Peyer's patch (tissue), 4 donors: ENCODE measurements at regions not wholly inside any gene's neighbourhood (a gene's known extent, or its start where the extent isn't known, plus 50 kb on each side); places are given as distances from the start of the nearest gene placed in this dataset.
A peak's percentile ranks its signal among the peaks of the same experiment; 100 is the strongest.

ENCODE experiments used
- DNase-seq, 3 donors: peaks; one replicate each; pipeline ENCODE4 v3.0.0-alpha.2; 2017 to 2019
- H3K27ac ChIP-seq, 4 donors: fragments of 200-600 bp; sonication (generic); one replicate each; pipeline ENCODE4 v1.5.1; 2016 to 2019
- H3K27me3 ChIP-seq, 2 donors: fragments of 200-600 bp; sonication (generic); one replicate each; pipeline ENCODE4 v1.5.1; 2019
- H3K36me3 ChIP-seq, 3 donors: fragments of 200-600 bp; sonication (generic); one replicate each; pipeline ENCODE4 v1.5.1; 2016 to 2019
- H3K4me1 ChIP-seq, 4 donors: fragments of 200-600 bp; sonication (generic); one replicate each; pipeline ENCODE4 v1.5.1; 2016 to 2019
- H3K4me3 ChIP-seq, 4 donors: fragments of 200-600 bp; sonication (generic); 1 replicate in 3 of 4; 2 replicates in 1 of 4; pipeline ENCODE4 v1.5.1; 2016 to 2019; ENCODE audit warnings: mild to moderate bottlenecking in 1 of 4
- H3K9me3 ChIP-seq, 4 donors: fragments of 200-600 bp; sonication (generic); one replicate each; pipeline ENCODE4 v1.5.1; 2016 to 2019; ENCODE audit warnings: mild to moderate bottlenecking in 1 of 4
- CTCF ChIP-seq, 6 experiments: fragments of 450-650 bp in 4 of 6; fragments of 200-600 bp in 2 of 6; sonication (generic) in 1 of 6; IDR thresholded peaks; one replicate each; pipeline ENCODE4 v1.5.1; 2017 to 2019; ENCODE audit warnings: antibody characterized with exemption in 6 of 6, mild to moderate bottlenecking in 3 of 6, moderate library complexity in 1 of 6
- POLR2A ChIP-seq, 2 donors: fragments of 450-650 bp; IDR thresholded peaks; one replicate each; pipeline ENCODE4 v1.5.1; 2017; ENCODE audit warnings: antibody characterized with exemption in 2 of 2, mild to moderate bottlenecking in 2 of 2, moderate library complexity in 2 of 2

- Histone ChIP-seq H3K36me3 (no peaks in the 10 kb centered on the region), H3K4me1 (no peaks in the 10 kb centered on the region), H3K27ac (no peak overlapping the region), H3K4me3 (no peak overlapping the region), H3K27me3 (no peaks in the 10 kb centered on the region), H3K9me3 (no peaks in the 10 kb centered on the region)
- no peak for DNase-seq
- TF ChIP-seq POLR2A (IDR thresholded peaks at IDR 0.05) (no peak), CTCF (IDR thresholded peaks at IDR 0.05) (no peak)
These were observed 161.3 kb upstream of the USP25 start for GRCh38 chr21:15568516-15568915.

GRCh38 chr21:15586752-15587427, 142.9 kb upstream of the USP25 start:
- Histone ChIP-seq H3K4me1 (no peaks in the 10 kb centered on the region), H3K9me3 (no peaks in the 10 kb centered on the region), H3K27me3 (no peaks in the 10 kb centered on the region), H3K36me3 (no peaks in the 10 kb centered on the region), H3K4me3 (no peak overlapping the region), H3K27ac (no peak overlapping the region)
- no peak for DNase-seq
- TF ChIP-seq CTCF (IDR thresholded peaks at IDR 0.05) (no peak), POLR2A (IDR thresholded peaks at IDR 0.05) (no peak)

GRCh38 chr21:15592271-15592860, 137.4 kb upstream of the USP25 start:
- Histone ChIP-seq H3K27ac (no peak overlapping the region), H3K36me3 (no peaks in the 10 kb centered on the region), H3K9me3 (no peaks in the 10 kb centered on the region), H3K27me3 (no peaks in the 10 kb centered on the region), H3K4me3 (no peak overlapping the region), H3K4me1 (no peaks in the 10 kb centered on the region)
- peak in 5 of 6 experiments; percentile 14 to 81 (median 74) for TF ChIP-seq CTCF (IDR thresholded peaks at IDR 0.05)
- no peak for TF ChIP-seq POLR2A (IDR thresholded peaks at IDR 0.05)
- no peak for DNase-seq

- no peaks in the 10 kb centered on the region for H3K9me3 ChIP-seq
- no peak for TF ChIP-seq CTCF (IDR thresholded peaks at IDR 0.05)
- TF ChIP-seq POLR2A (IDR thresholded peaks at IDR 0.05), result no peak
- no peak overlapping the region for H3K4me3 ChIP-seq
- no peaks in the 10 kb centered on the region for H3K4me1 ChIP-seq
- DNase-seq, result no peak
- no peaks in the 10 kb centered on the region for H3K36me3 ChIP-seq
- H3K27ac ChIP-seq, result no peak overlapping the region
- H3K27me3 ChIP-seq, result no peaks in the 10 kb centered on the region
These were observed 136.8 kb upstream of the USP25 start for GRCh38 chr21:15592957-15593356.

GRCh38 chr21:15601390-15601789, 128.4 kb upstream of the USP25 start:
- no peak for DNase-seq
- Histone ChIP-seq H3K27me3 (no peaks in the 10 kb centered on the region), H3K4me1 (no peaks in the 10 kb centered on the region), H3K9me3 (no peaks in the 10 kb centered on the region), H3K4me3 (no peak overlapping the region), H3K27ac (no peak overlapping the region), H3K36me3 (no peaks in the 10 kb centered on the region)
- TF ChIP-seq POLR2A (IDR thresholded peaks at IDR 0.05) (no peak), CTCF (IDR thresholded peaks at IDR 0.05) (no peak)
